Activated CD4-positive, alpha-beta memory T cell treated with anti-CD3 and anti-CD28 coated beads, Interleukin-2, amount 10 ng/mL, durations not matched to agents 7 days and 5 days (primary cell): ENCODE measurements at regions not wholly inside any gene's neighbourhood (a gene's known extent, or its start where the extent isn't known, plus 50 kb on each side); places are given as distances from the start of the nearest gene placed in this dataset.
"Not testable (repeated sequence)": the region's sequence is repeated elsewhere in the genome, so short reads cannot be mapped to it uniquely, and the experiment has no call there.

Source experiments
- CTCF ChIA-PET: fragments of 350-600 bp; sonication (Branson Sonifier 250); formaldehyde crosslinking; loops from one replicate; lab custom pipeline; 2021; ENCODE audit warnings: antibody characterized with exemption, inconsistent platforms; lab: Charles Lee
- POLR2A ChIA-PET: fragments of 350-600 bp; sonication (Branson Sonifier 250); formaldehyde crosslinking; loops from one replicate; lab custom pipeline; 2021; ENCODE audit warnings: antibody characterized with exemption; lab: Charles Lee
- DNase-seq: peaks from one replicate; pipeline ENCODE4 v3.0.0-alpha.2; 2020
- H3K27ac Mint-ChIP-seq: one replicate; pipeline ENCODE4 v1.8.0; 2021; ENCODE audit warnings: mild to moderate bottlenecking, mixed read lengths
- H3K27me3 Mint-ChIP-seq: one replicate; pipeline ENCODE4 v1.8.0; 2021; ENCODE audit warnings: mixed read lengths
- H3K36me3 Mint-ChIP-seq: one replicate; pipeline ENCODE4 v1.8.0; 2021; ENCODE audit warnings: low read depth, mixed read lengths
- H3K4me1 Mint-ChIP-seq: one replicate; pipeline ENCODE4 v1.8.0; 2021; ENCODE audit warnings: mixed read lengths
- H3K4me3 Mint-ChIP-seq: one replicate; pipeline ENCODE4 v1.8.0; 2021; ENCODE audit warnings: mild to moderate bottlenecking, mixed read lengths
- H3K9me3 Mint-ChIP-seq: one replicate; pipeline ENCODE4 v1.8.0; 2021; ENCODE audit warnings: mixed read lengths

DNA sequence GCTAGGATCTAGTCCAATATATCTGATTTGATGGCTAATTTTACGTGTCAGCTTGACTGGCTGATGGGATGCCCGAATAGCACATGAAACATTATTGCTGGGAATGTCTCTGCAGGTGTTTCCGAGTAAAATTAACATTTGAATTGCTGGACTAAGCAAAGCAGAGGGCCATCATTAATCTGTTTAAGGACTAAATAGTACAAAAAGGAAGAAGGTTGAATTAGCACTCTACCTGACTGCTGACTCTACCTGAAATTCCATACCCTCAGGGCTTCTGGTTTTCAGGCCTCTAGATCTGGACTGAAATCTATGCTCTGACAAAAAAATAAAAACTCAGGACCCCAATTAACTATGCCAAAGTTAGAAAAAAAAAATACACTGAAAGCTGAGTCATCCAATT, 1021.9 kb downstream of the FAM133A start:
- CTCF ChIA-PET, result no interaction called here
- POLR2A ChIA-PET, result no interaction called here
- Mint-ChIP-seq H3K27me3 (no peaks in the 10 kb centered on the region), H3K9me3 (peaks cover 4% of the 10 kb centered on the region), H3K4me3 (no peak overlapping the region), H3K36me3 (no peaks in the 10 kb centered on the region), H3K27ac (no peak overlapping the region), H3K4me1 (no peaks in the 10 kb centered on the region)
- no peak for DNase-seq

DNA sequence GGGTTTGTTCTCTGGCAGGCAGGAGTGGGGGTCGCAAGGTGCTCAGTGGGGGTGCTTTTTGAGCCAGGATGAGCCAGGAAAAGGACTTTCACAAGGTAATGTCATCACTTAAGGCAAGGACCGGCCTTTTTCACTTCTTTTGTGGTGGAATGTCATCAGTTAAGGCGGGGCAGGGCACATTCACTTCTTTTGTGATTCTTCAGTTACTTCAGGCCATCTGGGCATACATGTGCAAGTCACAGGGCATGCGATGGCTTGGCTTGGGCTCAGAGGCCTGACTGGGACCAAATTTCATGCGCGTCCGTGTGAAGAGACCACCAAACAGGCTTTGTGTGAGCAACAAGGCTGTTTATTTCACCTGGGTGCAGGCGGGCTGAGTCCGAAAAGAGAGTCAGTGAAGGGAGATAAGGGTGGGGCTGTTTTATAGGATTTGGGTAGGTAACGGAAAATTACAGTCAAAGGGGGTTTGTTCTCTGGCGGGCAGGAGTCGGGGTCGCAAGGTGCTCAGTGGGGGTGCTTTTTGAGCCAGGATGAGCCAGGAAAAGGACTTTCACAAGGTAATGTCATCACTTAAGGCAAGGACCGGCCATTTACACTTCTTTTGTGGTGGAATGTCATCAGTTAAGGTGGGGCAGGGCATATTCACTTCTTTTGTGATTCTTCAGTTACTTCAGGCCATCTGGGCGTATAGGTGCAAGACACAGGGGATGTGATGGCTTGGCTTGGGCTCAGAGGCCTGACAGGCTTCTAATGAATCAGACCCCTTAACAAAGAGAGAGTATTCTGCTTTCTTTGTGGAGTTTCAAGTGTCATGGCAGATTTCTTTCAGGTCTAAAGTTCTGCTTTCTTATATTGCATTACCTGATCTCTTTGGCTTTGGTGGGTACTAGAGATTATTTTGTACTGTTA, 1030.6 kb downstream of the FAM133A start:
- not testable (repeated sequence) for DNase-seq, H3K27ac Mint-ChIP-seq, H3K36me3 Mint-ChIP-seq

DNA sequence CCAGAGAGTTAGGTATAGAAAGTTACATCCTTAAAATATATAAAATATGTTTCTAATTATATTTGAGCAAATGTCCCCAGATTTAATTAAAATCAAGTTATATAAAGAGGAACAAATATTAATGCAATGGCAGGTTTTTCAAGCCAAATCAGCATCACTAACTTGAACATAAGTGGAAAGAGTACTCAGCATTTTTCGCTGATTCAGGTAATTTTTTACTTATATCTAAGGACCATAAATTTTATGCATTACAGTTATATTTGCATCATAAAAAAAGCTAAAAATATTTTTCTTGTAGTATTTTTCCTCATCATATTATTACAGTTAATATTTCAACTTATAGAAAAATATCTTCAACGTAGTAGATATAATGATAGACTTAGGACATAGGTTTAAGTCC, 1047.4 kb downstream of the FAM133A start:
- Mint-ChIP-seq H3K27ac (no peak overlapping the region), H3K27me3 (no peaks in the 10 kb centered on the region), H3K9me3 (no peaks in the 10 kb centered on the region), H3K4me1 (no peaks in the 10 kb centered on the region), H3K4me3 (no peak overlapping the region), H3K36me3 (no peaks in the 10 kb centered on the region)
- no peak for DNase-seq
- ChIA-PET POLR2A (no interaction called here), CTCF (no interaction called here)

More for the DNA sequence above, 1030.6 kb downstream of the FAM133A start:
- H3K9me3 Mint-ChIP-seq, result peaks cover 10% of the 10 kb centered on the region
- CTCF ChIA-PET, H3K27me3 Mint-ChIP-seq, H3K4me1 Mint-ChIP-seq, H3K4me3 Mint-ChIP-seq, POLR2A ChIA-PET: not testable (repeated sequence)

DNA sequence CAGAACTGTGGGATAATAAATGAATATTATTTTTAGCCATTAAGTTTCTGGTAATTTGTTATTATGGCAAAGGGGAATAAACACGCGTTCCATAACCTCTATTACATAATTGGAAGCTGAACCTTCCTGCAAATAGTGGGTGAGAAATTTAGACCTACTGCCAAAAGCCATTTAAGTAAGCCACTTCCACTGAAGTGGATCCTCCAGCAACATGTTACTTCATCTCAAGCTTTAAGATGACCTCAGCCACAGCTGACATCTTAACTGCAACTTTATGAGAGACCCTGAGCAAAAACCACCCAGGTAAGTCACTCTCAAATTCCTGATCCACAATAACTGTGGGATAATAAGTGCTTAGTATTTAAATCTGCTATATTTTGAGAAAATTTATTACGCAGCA, 1048.6 kb downstream of the FAM133A start:
- Mint-ChIP-seq H3K36me3 (no peaks in the 10 kb centered on the region), H3K27ac (no peak overlapping the region), H3K4me1 (no peaks in the 10 kb centered on the region), H3K27me3 (no peaks in the 10 kb centered on the region), H3K4me3 (no peak overlapping the region), H3K9me3 (no peaks in the 10 kb centered on the region)
- POLR2A ChIA-PET, result no interaction called here
- CTCF ChIA-PET, result no interaction called here
- DNase-seq, result no peak

DNA sequence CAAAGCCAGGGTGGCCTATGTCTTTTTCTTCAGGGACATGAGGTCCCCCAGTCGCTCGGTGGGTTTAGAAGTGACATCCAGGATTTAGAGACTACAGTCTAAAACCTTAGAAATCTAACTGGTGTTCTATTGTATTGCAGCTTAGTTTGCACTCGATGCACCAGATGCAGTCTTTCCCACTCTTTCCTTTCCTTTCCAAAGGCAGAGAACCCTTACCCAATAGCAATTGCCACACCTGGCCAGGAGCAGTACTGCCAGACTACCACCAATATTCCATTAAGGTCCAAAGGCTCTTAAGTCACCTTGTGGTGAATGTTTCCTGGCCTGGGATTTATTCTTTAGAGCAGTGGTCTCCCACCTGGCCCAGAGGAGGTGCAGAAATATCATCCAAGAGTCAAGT, 1068.8 kb downstream of the FAM133A start:
- Mint-ChIP-seq H3K9me3 (peaks cover 2% of the 10 kb centered on the region), H3K36me3 (no peaks in the 10 kb centered on the region), H3K27ac (no peak overlapping the region), H3K4me1 (peaks cover 13% of the 10 kb centered on the region), H3K4me3 (no peak overlapping the region), H3K27me3 (no peaks in the 10 kb centered on the region)
- no peak for DNase-seq
- CTCF ChIA-PET, result no interaction called here
- POLR2A ChIA-PET, result no interaction called here

DNA sequence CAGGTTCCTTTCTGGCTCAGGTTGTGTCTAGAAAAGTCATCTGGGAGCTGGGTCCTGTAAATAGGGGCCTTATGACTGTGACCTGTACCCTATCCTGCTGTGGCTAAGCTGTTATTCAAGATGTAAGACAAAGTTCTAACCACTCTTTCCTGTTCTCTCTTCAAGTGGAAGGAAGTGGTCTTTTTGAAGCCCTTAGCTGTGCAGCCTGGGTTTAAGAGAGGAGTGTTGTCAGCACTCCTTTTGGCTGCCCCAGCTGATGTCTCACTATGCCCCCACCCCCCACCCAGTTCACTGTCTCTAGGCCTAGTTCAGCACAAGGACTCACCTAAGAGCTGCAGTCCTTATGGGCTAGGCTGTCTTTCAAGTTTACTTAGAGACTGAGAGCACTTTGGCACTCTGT, 1069.5 kb downstream of the FAM133A start:
- CTCF ChIA-PET, result no interaction called here
- H3K27me3 Mint-ChIP-seq, result no peaks in the 10 kb centered on the region

DNA sequence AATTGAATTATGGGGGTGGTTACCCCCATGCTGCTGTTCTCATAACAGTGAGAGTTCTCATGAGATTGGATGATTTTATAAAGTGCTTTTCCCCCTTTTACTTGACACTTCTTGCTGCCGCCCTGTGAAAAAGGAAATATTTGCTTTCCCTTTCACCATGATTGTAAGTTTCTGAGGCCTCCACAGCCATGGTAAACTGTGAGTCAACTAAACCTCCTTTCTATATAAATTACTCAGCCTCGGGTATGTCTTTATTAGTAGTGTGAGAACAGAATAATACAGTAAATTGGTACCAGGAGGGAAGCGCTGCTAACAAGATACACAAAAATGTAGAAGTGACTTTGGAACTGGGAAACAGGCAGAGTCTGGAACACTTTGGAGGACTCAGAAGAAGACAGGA, 1070.8 kb downstream of the FAM133A start:
- ChIA-PET POLR2A (no interaction called here), CTCF (no interaction called here)
- Mint-ChIP-seq H3K4me3 (no peak overlapping the region), H3K9me3 (peaks cover 2% of the 10 kb centered on the region), H3K36me3 (no peaks in the 10 kb centered on the region), H3K4me1 (peaks cover 13% of the 10 kb centered on the region), H3K27ac (no peak overlapping the region), H3K27me3 (no peaks in the 10 kb centered on the region)
- no peak for DNase-seq

More for the DNA sequence above, 1069.5 kb downstream of the FAM133A start:
- no peak for DNase-seq
- Mint-ChIP-seq H3K4me3 (no peak overlapping the region), H3K36me3 (no peaks in the 10 kb centered on the region), H3K4me1 (peaks cover 13% of the 10 kb centered on the region), H3K27ac (no peak overlapping the region), H3K9me3 (peaks cover 2% of the 10 kb centered on the region)
- POLR2A ChIA-PET, result no interaction called here

DNA sequence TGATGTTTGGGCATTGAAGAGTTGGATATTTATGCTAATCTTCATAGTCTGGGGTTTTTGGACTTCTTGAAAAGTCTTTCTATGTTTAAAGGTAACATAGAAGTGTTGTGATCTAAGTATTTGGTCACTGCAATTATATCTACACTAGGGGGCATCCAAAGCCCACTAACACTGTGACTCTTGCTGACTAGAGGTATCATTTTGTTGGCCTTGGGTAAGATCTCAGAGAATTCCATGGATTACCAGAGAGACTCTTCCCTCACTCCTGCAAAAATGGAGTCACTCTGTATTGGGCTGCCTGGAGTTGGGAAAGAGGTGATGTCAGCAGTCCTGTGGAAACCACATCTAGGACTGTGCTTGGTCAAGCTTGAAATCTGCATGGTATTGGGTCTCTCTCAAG, 1077.6 kb downstream of the FAM133A start:
- H3K36me3 Mint-ChIP-seq, result no peaks in the 10 kb centered on the region
- H3K4me3 Mint-ChIP-seq, result no peak overlapping the region
- ChIA-PET POLR2A (no interaction called here), CTCF (no interaction called here)
- H3K9me3 Mint-ChIP-seq, result no peaks in the 10 kb centered on the region
- H3K27ac Mint-ChIP-seq, result no peak overlapping the region
- H3K4me1 Mint-ChIP-seq, result no peaks in the 10 kb centered on the region
- no peak for DNase-seq
- no peaks in the 10 kb centered on the region for H3K27me3 Mint-ChIP-seq

DNA sequence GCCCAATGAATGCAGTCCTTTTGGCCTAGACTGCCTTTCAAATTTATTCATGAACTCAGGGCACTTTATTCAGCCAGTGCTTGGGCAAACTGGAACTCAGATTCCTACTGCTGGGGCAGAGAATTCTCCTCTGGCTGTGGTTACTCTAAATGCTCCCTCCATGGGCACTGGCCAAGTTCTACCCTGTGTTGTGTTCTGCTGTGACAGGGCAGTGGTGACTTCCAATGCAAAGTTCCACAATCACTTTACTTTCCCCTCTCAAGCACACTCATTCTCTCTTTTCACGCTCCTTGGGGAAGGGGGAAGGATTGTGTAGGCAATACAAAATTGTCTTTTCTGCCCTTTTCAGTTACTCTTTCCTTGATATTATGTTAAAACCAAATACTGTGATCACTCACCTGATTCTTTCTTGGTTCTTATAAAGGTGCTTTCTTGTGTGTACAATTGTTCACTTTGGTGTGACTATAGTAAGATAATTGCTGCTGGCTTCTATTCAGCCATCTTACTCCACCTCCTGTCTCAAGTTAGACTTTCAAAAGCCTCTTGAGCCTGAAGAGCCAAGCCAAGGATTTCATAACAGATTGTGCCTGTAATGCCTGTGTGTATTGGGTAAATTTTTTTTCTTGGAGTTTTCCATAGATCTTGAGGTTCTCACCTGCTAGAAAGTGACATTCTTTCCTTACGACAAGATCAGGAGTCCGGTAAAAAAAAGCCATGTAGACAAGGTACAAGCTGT, 1078.6 kb downstream of the FAM133A start:
- Mint-ChIP-seq H3K4me3 (no peak overlapping the region), H3K4me1 (no peaks in the 10 kb centered on the region), H3K27ac (no peak overlapping the region), H3K9me3 (no peaks in the 10 kb centered on the region), H3K27me3 (no peaks in the 10 kb centered on the region), H3K36me3 (no peaks in the 10 kb centered on the region)
- ChIA-PET CTCF (no interaction called here), POLR2A (no interaction called here)
- DNase-seq, result no peak

DNA sequence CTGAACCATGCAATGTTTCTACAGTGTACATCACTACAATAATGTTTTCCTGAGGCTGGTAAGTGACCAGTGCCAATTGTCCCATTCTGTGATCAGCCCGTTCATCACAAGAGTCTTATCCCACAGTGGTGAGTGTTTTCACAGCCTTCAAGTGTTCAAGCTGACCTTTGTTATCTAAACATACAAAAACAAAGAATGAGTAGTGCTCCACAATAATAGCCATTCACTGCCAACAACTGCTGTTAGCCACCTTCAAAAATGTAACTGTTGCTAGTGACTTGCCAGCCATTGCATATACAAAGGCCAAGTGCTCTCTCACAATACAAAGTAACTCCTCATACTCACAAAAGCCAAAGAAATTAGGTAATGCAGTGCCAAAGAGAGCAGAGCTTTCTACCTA, 1084.1 kb downstream of the FAM133A start:
- POLR2A ChIA-PET, result no interaction called here
- Mint-ChIP-seq H3K27ac (no peak overlapping the region), H3K9me3 (no peaks in the 10 kb centered on the region), H3K4me3 (no peak overlapping the region), H3K36me3 (no peaks in the 10 kb centered on the region), H3K27me3 (no peaks in the 10 kb centered on the region), H3K4me1 (no peaks in the 10 kb centered on the region)
- CTCF ChIA-PET, result no interaction called here
- DNase-seq, result no peak

DNA sequence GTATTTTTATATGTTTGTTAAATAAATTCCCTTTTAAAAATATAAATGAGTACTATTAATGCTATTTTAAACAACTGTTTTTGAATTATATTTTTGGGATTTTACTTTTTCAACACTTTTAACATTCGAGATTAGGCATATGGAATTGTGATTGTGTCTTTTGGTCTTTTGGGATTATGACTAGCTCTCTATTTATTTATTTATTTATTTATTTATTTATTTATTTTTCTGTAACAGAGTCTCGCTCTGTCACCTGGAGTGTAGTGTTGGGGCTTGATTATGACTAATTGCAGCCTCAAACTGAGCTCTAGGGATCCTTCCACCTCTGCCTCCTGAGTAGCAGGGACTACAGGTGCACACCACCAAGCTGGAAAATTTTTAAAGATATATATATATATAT, 1101.6 kb downstream of the FAM133A start:
- CTCF ChIA-PET, result no interaction called here
- POLR2A ChIA-PET, result no interaction called here
- no peak overlapping the region for H3K27ac Mint-ChIP-seq
- no peak overlapping the region for H3K4me3 Mint-ChIP-seq
- H3K9me3 Mint-ChIP-seq, result no peaks in the 10 kb centered on the region
- DNase-seq, result no peak
- H3K27me3 Mint-ChIP-seq, result no peaks in the 10 kb centered on the region
- H3K4me1 Mint-ChIP-seq, result no peaks in the 10 kb centered on the region
- no peaks in the 10 kb centered on the region for H3K36me3 Mint-ChIP-seq

DNA sequence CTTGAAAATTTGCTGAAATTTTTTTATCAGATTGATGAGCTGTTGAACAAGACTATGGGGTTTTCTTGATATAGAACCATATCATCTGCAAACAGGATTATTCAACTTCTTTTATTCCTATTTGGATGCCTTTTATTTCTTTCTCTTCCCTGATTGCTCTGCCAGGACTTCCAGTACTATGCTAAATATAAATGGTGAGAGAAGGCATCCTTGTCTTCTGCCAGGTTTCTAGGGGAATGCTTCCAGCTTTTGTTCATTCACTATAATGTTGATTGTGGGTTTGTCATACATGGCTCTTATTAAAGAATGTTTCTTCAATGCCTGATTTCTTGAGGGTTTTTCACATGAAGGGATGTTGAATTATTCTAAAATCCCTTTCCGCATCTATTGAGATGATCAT, 1139.5 kb downstream of the FAM133A start:
- no peaks in the 10 kb centered on the region for H3K36me3 Mint-ChIP-seq
- no peak overlapping the region for H3K27ac Mint-ChIP-seq
- POLR2A ChIA-PET, result no interaction called here
- H3K4me1 Mint-ChIP-seq, result no peaks in the 10 kb centered on the region
- H3K4me3 Mint-ChIP-seq, result no peak overlapping the region
- no peak for DNase-seq
- CTCF ChIA-PET, result no interaction called here
- H3K27me3 Mint-ChIP-seq, result no peaks in the 10 kb centered on the region
- no peaks in the 10 kb centered on the region for H3K9me3 Mint-ChIP-seq

DNA sequence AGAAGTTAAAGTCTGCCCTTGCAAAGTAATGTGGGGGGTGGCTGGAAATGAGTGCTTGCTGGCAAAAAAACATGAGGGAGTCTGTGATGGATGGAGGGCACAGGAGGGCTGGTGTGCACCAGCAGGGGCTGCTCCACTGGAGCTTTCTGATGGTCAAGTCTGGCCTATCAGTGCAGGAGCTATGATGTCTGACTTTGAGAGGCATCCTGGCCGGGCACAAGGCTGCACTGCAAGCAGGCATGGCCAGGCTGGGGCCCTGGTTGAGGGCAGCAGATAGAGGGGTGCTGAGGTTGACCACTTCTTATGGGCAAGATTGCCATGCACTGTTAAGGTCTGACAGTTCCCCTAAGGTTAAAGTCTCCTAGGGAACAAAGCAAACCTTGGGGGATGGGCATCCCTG, 1140.2 kb downstream of the FAM133A start:
- no peaks in the 10 kb centered on the region for H3K9me3 Mint-ChIP-seq
- POLR2A ChIA-PET, result no interaction called here

DNA sequence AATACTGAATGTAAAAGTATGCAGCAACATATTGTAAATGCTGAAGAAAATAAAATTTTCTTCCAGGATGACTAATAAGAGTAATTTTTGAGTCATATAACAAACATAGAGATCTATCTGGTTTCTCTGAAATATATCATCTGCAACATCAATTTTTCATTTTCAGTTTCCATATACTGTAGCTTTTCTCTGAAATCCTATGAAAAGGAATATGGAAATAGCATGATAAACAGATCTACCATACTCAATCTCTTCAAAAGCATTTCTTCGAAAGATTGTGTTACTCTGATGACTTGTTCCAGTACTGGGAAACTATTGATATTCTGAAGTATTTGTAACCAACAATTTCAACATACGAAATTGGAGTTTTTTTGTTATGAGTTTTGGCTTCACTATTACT, 1156.7 kb downstream of the FAM133A start:
- no peaks in the 10 kb centered on the region for H3K27me3 Mint-ChIP-seq
- POLR2A ChIA-PET, result no interaction called here
- DNase-seq, result no peak
- no peaks in the 10 kb centered on the region for H3K9me3 Mint-ChIP-seq
- H3K36me3 Mint-ChIP-seq, result no peaks in the 10 kb centered on the region
- H3K4me3 Mint-ChIP-seq, result no peak overlapping the region
- CTCF ChIA-PET, result no interaction called here
- H3K4me1 Mint-ChIP-seq, result no peaks in the 10 kb centered on the region
- H3K27ac Mint-ChIP-seq, result no peak overlapping the region

More for the DNA sequence above, 1140.2 kb downstream of the FAM133A start:
- DNase-seq, result no peak
- H3K27ac Mint-ChIP-seq, result no peak overlapping the region
- H3K27me3 Mint-ChIP-seq, result no peaks in the 10 kb centered on the region
- H3K4me1 Mint-ChIP-seq, result no peaks in the 10 kb centered on the region
- CTCF ChIA-PET, result no interaction called here
- H3K4me3 Mint-ChIP-seq, result no peak overlapping the region
- no peaks in the 10 kb centered on the region for H3K36me3 Mint-ChIP-seq
